A549 (cell line): ENCODE measurements at regions not wholly inside any gene's neighbourhood (a gene's known extent, or its start where the extent isn't known, plus 50 kb on each side); places are given as distances from the start of the nearest gene placed in this dataset.

Experiments used
- BCL3 ChIP-seq: fragments of >200 bp; sonication (Bioruptor Twin); formaldehyde crosslinking; IDR thresholded peaks from 3 replicates; pipeline ENCODE4 v1.6.1; 2016
- CBX2 ChIP-seq: fragments of 200-600 bp; sonication (generic); IDR thresholded peaks from 2 replicates; pipeline ENCODE4 v1.6.1; 2016; ENCODE audit warnings: low read depth, mild to moderate bottlenecking, borderline replicate concordance
- CBX8 ChIP-seq: fragments of 200-600 bp; sonication (generic); IDR thresholded peaks from 2 replicates; pipeline ENCODE4 v1.6.1; 2016
- CTCF ChIP-seq: fragments of >200 bp; sonication (Bioruptor Twin); formaldehyde crosslinking; IDR thresholded peaks from 3 replicates; pipeline ENCODE4 v1.5.1; 2016
- HEYL ChIP-seq: fragments of 250-450 bp; sonication (Bioruptor Pico); IDR thresholded peaks from 2 replicates; pipeline ENCODE4 v1.8.0; 2021; ENCODE audit warnings: mild to moderate bottlenecking, moderate library complexity
- HOXA7 ChIP-seq: fragments of 250-450 bp; sonication (Bioruptor Pico); IDR thresholded peaks from 2 replicates; pipeline ENCODE4 v1.5.0; 2020; ENCODE audit warnings: mild to moderate bottlenecking, moderate library complexity
- JUNB ChIP-seq: fragments of >200 bp; sonication (Bioruptor Twin); formaldehyde crosslinking; IDR thresholded peaks from 2 replicates; pipeline ENCODE4 v1.6.1; 2016
- MAFK ChIP-seq: fragments of 450-650 bp; IDR thresholded peaks from 2 replicates; pipeline ENCODE4 v1.6.1; 2014; ENCODE audit not compliant: partially characterized antibody
- POLR2A ChIP-seq: IDR thresholded peaks from 2 replicates; pipeline ENCODE4 v1.6.1; 2012; ENCODE audit warnings: mild to moderate bottlenecking, low read length
- POLR2AphosphoS2 ChIP-seq: conservative IDR thresholded peaks from 2 replicates; pipeline ENCODE4 v1.6.1; 2012; ENCODE audit warnings: low read length, improper control_type of control experiment, inconsistent platforms
- RCOR1 ChIP-seq: fragments of 150-350 bp; IDR thresholded peaks from 2 replicates; pipeline ENCODE4 v1.6.1; 2014; ENCODE audit warnings: antibody characterized with exemption, low read length, low read depth
- REST ChIP-seq: fragments of 200-600 bp; sonication (generic); IDR thresholded peaks from 2 replicates; pipeline ENCODE4 v1.6.1; 2016; ENCODE audit warnings: antibody characterized with exemption, mild to moderate bottlenecking, moderate library complexity
- ZC3H11A ChIP-seq: fragments of 450-650 bp; IDR thresholded peaks from 2 replicates; pipeline ENCODE4 v1.6.1; 2014; ENCODE audit warnings: antibody characterized with exemption, mild to moderate bottlenecking

- TF ChIP-seq CBX8 (no peak), POLR2A (no peak), MAFK (no peak), JUNB (no peak), HEYL (no peak), POLR2AphosphoS2 (no peak), RCOR1 (no peak), ZC3H11A (no peak), CTCF (no peak), CBX2 (no peak), BCL3 (no peak), REST (no peak), HOXA7 (no peak)
Observed at GRCh38 chr2:2840681-2841300, 509.7 kb upstream of the MYT1L start.
